ENCODE measurements at regions not wholly inside any gene's neighbourhood (a gene's known extent, or its start where the extent isn't known, plus 50 kb on each side); places are given as distances from the start of the nearest gene placed in this dataset.

GRCh38 chr13:107422421-107422820 is 792.9 kb downstream of the LIG4 start:
- intact Hi-C loops (cut with micrococcal nuclease): no loop called here

GRCh38 chr13:107421951-107422350 is 793.4 kb downstream of the LIG4 start:
- intact Hi-C loops (cut with micrococcal nuclease): no loop called here

- intact Hi-C loops (cut with micrococcal nuclease): no loop called here
Measured at GRCh38 chr13:107421028-107421427, 794.3 kb downstream of the LIG4 start.

- intact Hi-C loops (cut with micrococcal nuclease): no loop called here
Measured at GRCh38 chr13:107413005-107413404, 802.3 kb downstream of the LIG4 start.

GRCh38 chr13:107407074-107407473 is 808.3 kb downstream of the LIG4 start:
- intact Hi-C loops (cut with micrococcal nuclease): no loop called here

GRCh38 chr13:107395927-107396662 is 819.2 kb downstream of the LIG4 start:
- intact Hi-C loops (cut with micrococcal nuclease): no loop called here

- intact Hi-C loops (cut with micrococcal nuclease): no loop called here
Measured at GRCh38 chr13:107392205-107392604, 823.1 kb downstream of the LIG4 start.

GRCh38 chr13:107387525-107387924 is 819.6 kb upstream of the ARGLU1 start:
- intact Hi-C loops (cut with micrococcal nuclease): no loop called here

GRCh38 chr13:107379407-107380155 is 811.6 kb upstream of the ARGLU1 start:
- intact Hi-C loops (cut with micrococcal nuclease): no loop called here

- intact Hi-C loops (cut with micrococcal nuclease): no loop called here
Measured at GRCh38 chr13:107376341-107377125, 808.6 kb upstream of the ARGLU1 start.

- intact Hi-C loops (cut with micrococcal nuclease): no loop called here
Measured at GRCh38 chr13:107375701-107376340, 807.9 kb upstream of the ARGLU1 start.

GRCh38 chr13:107374038-107374437 is 806.1 kb upstream of the ARGLU1 start:
- intact Hi-C loops (cut with micrococcal nuclease): no loop called here

GRCh38 chr13:107373551-107373950 is 805.6 kb upstream of the ARGLU1 start:
- intact Hi-C loops (cut with micrococcal nuclease): no loop called here

- intact Hi-C loops (cut with micrococcal nuclease): no loop called here
Measured at GRCh38 chr13:107370015-107370785, 802.3 kb upstream of the ARGLU1 start.

- intact Hi-C loops (cut with micrococcal nuclease): no loop called here
Measured at GRCh38 chr13:107367258-107367657, 799.3 kb upstream of the ARGLU1 start.

- intact Hi-C loops (cut with micrococcal nuclease): no loop called here
Measured at GRCh38 chr13:107365466-107366215, 797.7 kb upstream of the ARGLU1 start.

- intact Hi-C loops (cut with micrococcal nuclease): no loop called here
Measured at GRCh38 chr13:107364658-107365057, 796.7 kb upstream of the ARGLU1 start.

- intact Hi-C loops (cut with micrococcal nuclease): no loop called here
Measured at GRCh38 chr13:107361666-107362065, 793.7 kb upstream of the ARGLU1 start.

- intact Hi-C loops (cut with micrococcal nuclease): no loop called here
Measured at GRCh38 chr13:107360010-107360409, 792.1 kb upstream of the ARGLU1 start.

GRCh38 chr13:107358866-107359265 is 790.9 kb upstream of the ARGLU1 start:
- intact Hi-C loops (cut with micrococcal nuclease): no loop called here
